ENCODE measurements at regions not wholly inside any gene's neighbourhood (a gene's known extent, or its start where the extent isn't known, plus 50 kb on each side); places are given as distances from the start of the nearest gene placed in this dataset.

GRCh38 chr12:115801871-115802270 is 475.6 kb downstream of the MED13L start:
- TF ChIP-seq STAG1 (CRISPR knock-in tag; IDR thresholded peaks at IDR 0.05; ENCODE audit: borderline replicate concordance) = no peak
- TF ChIP-seq ELF4 (CRISPR knock-in tag; IDR thresholded peaks at IDR 0.05) = no peak
- no peak for TF ChIP-seq MYNN (IDR thresholded peaks at IDR 0.05)
- no peak for TF ChIP-seq MYNN (CRISPR knock-in tag; IDR thresholded peaks at IDR 0.05)
- TF ChIP-seq, protein P1, sequence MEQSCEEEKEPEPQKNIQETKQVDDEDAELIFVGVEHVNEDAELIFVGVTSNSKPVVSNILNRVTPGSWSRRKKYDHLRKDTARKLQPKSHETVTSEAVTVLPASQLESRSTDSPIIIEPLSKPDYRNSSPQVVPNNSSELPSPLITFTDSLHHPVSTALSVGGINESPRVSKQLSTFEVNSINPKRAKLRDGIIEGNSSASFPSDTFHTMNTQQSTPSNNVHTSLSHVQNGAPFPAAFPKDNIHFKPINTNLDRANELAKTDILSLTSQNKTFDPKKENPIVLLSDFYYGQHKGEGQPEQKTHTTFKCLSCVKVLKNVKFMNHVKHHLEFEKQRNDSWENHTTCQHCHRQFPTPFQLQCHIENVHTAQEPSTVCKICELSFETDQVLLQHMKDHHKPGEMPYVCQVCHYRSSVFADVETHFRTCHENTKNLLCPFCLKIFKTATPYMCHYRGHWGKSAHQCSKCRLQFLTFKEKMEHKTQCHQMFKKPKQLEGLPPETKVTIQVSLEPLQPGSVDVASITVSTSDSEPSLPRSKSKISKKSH (CRISPR knock-in tag; IDR thresholded peaks at IDR 0.05) = no peak
- no peak for TF ChIP-seq MAX (CRISPR knock-in tag; IDR thresholded peaks at IDR 0.05)
- TF ChIP-seq KLF6 (CRISPR knock-in tag; IDR thresholded peaks at IDR 0.05; ENCODE audit: borderline replicate concordance) = no peak
- no peak for TF ChIP-seq ZNF24 (IDR thresholded peaks at IDR 0.05)
- TF ChIP-seq EZH2 (IDR thresholded peaks at IDR 0.05; ENCODE audit: borderline replicate concordance, low read depth, low read length) = no peak
- TF ChIP-seq ZFP1 (CRISPR knock-in tag; IDR thresholded peaks at IDR 0.05) = no peak
- TF ChIP-seq NFIC (IDR thresholded peaks at IDR 0.05) = no peak
- TF ChIP-seq, protein P2, sequence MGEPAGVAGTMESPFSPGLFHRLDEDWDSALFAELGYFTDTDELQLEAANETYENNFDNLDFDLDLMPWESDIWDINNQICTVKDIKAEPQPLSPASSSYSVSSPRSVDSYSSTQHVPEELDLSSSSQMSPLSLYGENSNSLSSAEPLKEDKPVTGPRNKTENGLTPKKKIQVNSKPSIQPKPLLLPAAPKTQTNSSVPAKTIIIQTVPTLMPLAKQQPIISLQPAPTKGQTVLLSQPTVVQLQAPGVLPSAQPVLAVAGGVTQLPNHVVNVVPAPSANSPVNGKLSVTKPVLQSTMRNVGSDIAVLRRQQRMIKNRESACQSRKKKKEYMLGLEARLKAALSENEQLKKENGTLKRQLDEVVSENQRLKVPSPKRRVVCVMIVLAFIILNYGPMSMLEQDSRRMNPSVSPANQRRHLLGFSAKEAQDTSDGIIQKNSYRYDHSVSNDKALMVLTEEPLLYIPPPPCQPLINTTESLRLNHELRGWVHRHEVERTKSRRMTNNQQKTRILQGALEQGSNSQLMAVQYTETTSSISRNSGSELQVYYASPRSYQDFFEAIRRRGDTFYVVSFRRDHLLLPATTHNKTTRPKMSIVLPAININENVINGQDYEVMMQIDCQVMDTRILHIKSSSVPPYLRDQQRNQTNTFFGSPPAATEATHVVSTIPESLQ (CRISPR knock-in tag; IDR thresholded peaks at IDR 0.05) = no peak
- TF ChIP-seq, protein P3, sequence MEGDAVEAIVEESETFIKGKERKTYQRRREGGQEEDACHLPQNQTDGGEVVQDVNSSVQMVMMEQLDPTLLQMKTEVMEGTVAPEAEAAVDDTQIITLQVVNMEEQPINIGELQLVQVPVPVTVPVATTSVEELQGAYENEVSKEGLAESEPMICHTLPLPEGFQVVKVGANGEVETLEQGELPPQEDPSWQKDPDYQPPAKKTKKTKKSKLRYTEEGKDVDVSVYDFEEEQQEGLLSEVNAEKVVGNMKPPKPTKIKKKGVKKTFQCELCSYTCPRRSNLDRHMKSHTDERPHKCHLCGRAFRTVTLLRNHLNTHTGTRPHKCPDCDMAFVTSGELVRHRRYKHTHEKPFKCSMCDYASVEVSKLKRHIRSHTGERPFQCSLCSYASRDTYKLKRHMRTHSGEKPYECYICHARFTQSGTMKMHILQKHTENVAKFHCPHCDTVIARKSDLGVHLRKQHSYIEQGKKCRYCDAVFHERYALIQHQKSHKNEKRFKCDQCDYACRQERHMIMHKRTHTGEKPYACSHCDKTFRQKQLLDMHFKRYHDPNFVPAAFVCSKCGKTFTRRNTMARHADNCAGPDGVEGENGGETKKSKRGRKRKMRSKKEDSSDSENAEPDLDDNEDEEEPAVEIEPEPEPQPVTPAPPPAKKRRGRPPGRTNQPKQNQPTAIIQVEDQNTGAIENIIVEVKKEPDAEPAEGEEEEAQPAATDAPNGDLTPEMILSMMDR (IDR thresholded peaks at IDR 0.05 in 2 of 3, conservative IDR thresholded peaks at IDR 0.05 in 1 of 3; ENCODE audit: insufficient read depth in 2 of 3, low read depth in 1 of 3, low read length in 3 of 3) = no peak

Data from K562 (cell line).